B cell (primary cell): ENCODE measurements at regions not wholly inside any gene's neighbourhood (a gene's known extent, or its start where the extent isn't known, plus 50 kb on each side); places are given as distances from the start of the nearest gene placed in this dataset.

Experiments
- ATAC-seq: fragments of 200-7000 bp; cut with Tn5 transposase; one replicate; pipeline ENCODE4 v1.10.0; 2021; ENCODE audit warnings: low read depth, mild to moderate bottlenecking, moderate number of reproducible peaks, moderate library complexity
- CTCF ChIA-PET: fragments of 350-600 bp; sonication (Branson Sonifier 250); formaldehyde crosslinking; loops from one replicate; lab custom pipeline; 2021; ENCODE audit warnings: antibody characterized with exemption, inconsistent platforms; lab: Charles Lee
- POLR2A ChIA-PET: fragments of 350-600 bp; sonication (Branson Sonifier 250); formaldehyde crosslinking; loops from one replicate; lab custom pipeline; 2021; ENCODE audit warnings: antibody characterized with exemption; lab: Charles Lee
- DNase-seq: peaks from one replicate; pipeline ENCODE4 v3.0.0; 2013
- H2AFZ ChIP-seq: 2 replicates; pipeline ENCODE4 v1.6.1; 2012; ENCODE audit warnings: mild to moderate bottlenecking, low read depth, low read length; ENCODE audit not compliant: insufficient read depth, poor library complexity, severe bottlenecking
- H3K27ac ChIP-seq, 2 donors: 1 replicate in 1 of 2; 2 replicates in 1 of 2; pipeline ENCODE4 v1.5.1; 2012 to 2013; ENCODE audit warnings: low read length in 2 of 2, mild to moderate bottlenecking in 2 of 2, moderate library complexity in 1 of 2
- H3K27me3 ChIP-seq, 4 experiments: fragments of 200-600 bp in 1 of 4; sonication (generic) in 1 of 4; replicated peaks in 1 of 4; 1 replicate in 2 of 4; 2 replicates in 2 of 4; pipeline versions ENCODE4 v1.6.1 to v1.7.0; 2013 to 2016; ENCODE audit warnings: low read length in 3 of 4, mild to moderate bottlenecking in 2 of 4, mixed read lengths in 1 of 4, moderate library complexity in 1 of 4; ENCODE audit not compliant: insufficient read depth in 4 of 4, control insufficient read depth in 3 of 4; ENCODE audit errors: control extremely low read depth in 1 of 4
- H3K36me3 ChIP-seq, 2 experiments: replicated peaks in 1 of 2; 1 replicate in 1 of 2; 2 replicates in 1 of 2; pipeline versions ENCODE4 v1.6.1 to v1.7.1; 2013; ENCODE audit warnings: low read length in 1 of 2; ENCODE audit not compliant: insufficient read depth in 2 of 2, control insufficient read depth in 1 of 2; ENCODE audit errors: control extremely low read depth in 1 of 2, extremely low read depth in 1 of 2
- H3K4me1 ChIP-seq, 2 donors: fragments of 200-600 bp in 1 of 2; sonication (generic) in 1 of 2; 1 replicate in 1 of 2; 2 replicates in 1 of 2; pipeline versions ENCODE4 v1.5.1 to v1.6.1; 2013 to 2017; ENCODE audit warnings: low read length in 2 of 2; ENCODE audit not compliant: control insufficient read depth in 2 of 2, insufficient read depth in 2 of 2
- H3K4me2 ChIP-seq: replicated peaks from 2 replicates; pipeline ENCODE3; 2012; ENCODE audit warnings: mild to moderate bottlenecking, low read depth, low read length; ENCODE audit not compliant: poor library complexity, severe bottlenecking
- H3K4me3 ChIP-seq, 5 experiments: fragments of 200-600 bp in 1 of 5; sonication (generic) in 1 of 5; 1 replicate in 3 of 5; 2 replicates in 2 of 5; pipeline versions ENCODE4 v1.5.1 to v1.7.0; 2011 to 2016; ENCODE audit warnings: low read length in 4 of 5, mild to moderate bottlenecking in 4 of 5, low read depth in 2 of 5, control low read depth in 1 of 5, moderate library complexity in 1 of 5; ENCODE audit not compliant: insufficient read depth in 1 of 5; ENCODE audit errors: control extremely low read depth in 1 of 5, extremely low read depth in 1 of 5
- H3K79me2 ChIP-seq: fragments of 200-600 bp; sonication (generic); one replicate; pipeline ENCODE4 v1.6.0; 2016; ENCODE audit warnings: low read length; ENCODE audit not compliant: control insufficient read depth, insufficient read depth
- H3K9ac ChIP-seq: fragments of 200-600 bp; sonication (generic); 2 replicates; pipeline ENCODE4 v1.6.1; 2017; ENCODE audit warnings: mild to moderate bottlenecking, low read length, moderate library complexity
- H3K9me3 ChIP-seq, 3 donors: one replicate each; pipeline versions ENCODE4 v1.6.1 to v1.7.1; 2013; ENCODE audit warnings: low read length in 2 of 3; ENCODE audit not compliant: control insufficient read depth in 2 of 3, insufficient read depth in 1 of 3; ENCODE audit errors: control extremely low read depth in 1 of 3
- H4K20me1 ChIP-seq: 2 replicates; pipeline ENCODE4 v1.6.0; 2012; ENCODE audit warnings: mild to moderate bottlenecking, low read length; ENCODE audit not compliant: insufficient read depth, control insufficient read depth, poor library complexity, severe bottlenecking
- H3K27ac Mint-ChIP-seq: one replicate; pipeline ENCODE4 v1.8.0; 2021; ENCODE audit warnings: mixed read lengths
- H3K27me3 Mint-ChIP-seq: one replicate; pipeline ENCODE4 v1.8.0; 2021; ENCODE audit warnings: mixed read lengths
- H3K4me1 Mint-ChIP-seq: one replicate; pipeline ENCODE4 v1.8.0; 2021; ENCODE audit warnings: mixed read lengths
- H3K4me3 Mint-ChIP-seq: one replicate; pipeline ENCODE4 v1.8.0; 2021; ENCODE audit warnings: mixed read lengths
- H3K9me3 Mint-ChIP-seq: one replicate; pipeline ENCODE4 v1.8.0; 2022; ENCODE audit warnings: mixed read lengths; ENCODE audit not compliant: insufficient read depth
- CTCF ChIP-seq: fragments of 200-600 bp; IDR thresholded peaks from one replicate; pipeline ENCODE4 v1.8.0; 2022; ENCODE audit warnings: antibody characterized with exemption, mild to moderate bottlenecking
- EZH2 ChIP-seq: IDR thresholded peaks from 2 replicates; pipeline ENCODE4 v1.6.1; 2012; ENCODE audit warnings: borderline replicate concordance, low read depth, mild to moderate bottlenecking, moderate library complexity, low read length; ENCODE audit not compliant: insufficient read depth, poor library complexity, severe bottlenecking
- WGBS: methylation state at CpG from one replicate; pipeline ENCODE4 v1.1.5; 2013; ENCODE audit warnings: missing lambda C conversion rate; ENCODE audit not compliant: insufficient coverage; 5-methylcytosine and 5-hydroxymethylcytosine counted together
- intact Hi-C: fragments of 100-400 bp; cut with micrococcal nuclease; formaldehyde crosslinking; loops from one replicate; pipeline ENCODE4 v1.10.0; 2022

GRCh38 chr16:63311313-63311712 lies 1275.1 kb upstream of the CDH8 start:
- CTCF ChIA-PET, result no interaction called here
- H3K9me3 ChIP-seq, result no peaks in the 10 kb centered on the region
- no peak for TF ChIP-seq CTCF
- no peak for TF ChIP-seq EZH2
- no peak for ATAC-seq
- Mint-ChIP-seq H3K4me3 (no peak overlapping the region), H3K27ac (no peak overlapping the region), H3K4me1 (no peaks in the 10 kb centered on the region), H3K9me3 (no peaks in the 10 kb centered on the region), H3K27me3 (no peaks in the 10 kb centered on the region)
- no peaks in the 10 kb centered on the region for H4K20me1 ChIP-seq
- POLR2A ChIA-PET, result no interaction called here
- no peak overlapping the region for H3K9ac ChIP-seq
- H3K4me3 ChIP-seq, result no peak overlapping the region
- no peak for DNase-seq
- H3K36me3 ChIP-seq, result no peaks in the 10 kb centered on the region
- no peak overlapping the region for H3K4me2 ChIP-seq
- no peaks in the 10 kb centered on the region for H3K79me2 ChIP-seq
- H2AFZ ChIP-seq, result no peak overlapping the region
- WGBS, result 100% methylated on average over 1 of the region's 3 CpGs
- no peaks in the 10 kb centered on the region for H3K4me1 ChIP-seq
- H3K27ac ChIP-seq, result no peak overlapping the region
- intact Hi-C loops, result no loop called here
- no peaks in the 10 kb centered on the region for H3K27me3 ChIP-seq

- H3K27me3 Mint-ChIP-seq, result no peaks in the 10 kb centered on the region
- no peak overlapping the region for H3K27ac Mint-ChIP-seq
- POLR2A ChIA-PET, result no interaction called here
- Histone ChIP-seq H3K9me3 (no peaks in the 10 kb centered on the region), H4K20me1 (no peaks in the 10 kb centered on the region), H3K27me3 (no peaks in the 10 kb centered on the region), H3K4me1 (no peaks in the 10 kb centered on the region), H2AFZ (no peak overlapping the region), H3K79me2 (no peaks in the 10 kb centered on the region), H3K4me2 (no peak overlapping the region), H3K36me3 (no peaks in the 10 kb centered on the region), H3K9ac (no peak overlapping the region), H3K4me3 (no peak overlapping the region), H3K27ac (no peak overlapping the region)
- CTCF ChIA-PET, result no interaction called here
- H3K9me3 Mint-ChIP-seq, result no peaks in the 10 kb centered on the region
- 67% methylated on average over 1 of the region's 2 CpGs for WGBS
- DNase-seq, result no peak
- no peak overlapping the region for H3K4me3 Mint-ChIP-seq
- no peaks in the 10 kb centered on the region for H3K4me1 Mint-ChIP-seq
- intact Hi-C loops, result no loop called here
- no peak for TF ChIP-seq CTCF
- TF ChIP-seq EZH2, result no peak
- ATAC-seq, result no peak
Measured at GRCh38 chr16:63302811-63303210, 1266.6 kb upstream of the CDH8 start.
